ENCODE measurements at regions not wholly inside any gene's neighbourhood (a gene's known extent, or its start where the extent isn't known, plus 50 kb on each side); places are given as distances from the start of the nearest gene placed in this dataset.
"Not testable (repeated sequence)": the region's sequence is repeated elsewhere in the genome, so short reads cannot be mapped to it uniquely, and the experiment has no call there.

DNA sequence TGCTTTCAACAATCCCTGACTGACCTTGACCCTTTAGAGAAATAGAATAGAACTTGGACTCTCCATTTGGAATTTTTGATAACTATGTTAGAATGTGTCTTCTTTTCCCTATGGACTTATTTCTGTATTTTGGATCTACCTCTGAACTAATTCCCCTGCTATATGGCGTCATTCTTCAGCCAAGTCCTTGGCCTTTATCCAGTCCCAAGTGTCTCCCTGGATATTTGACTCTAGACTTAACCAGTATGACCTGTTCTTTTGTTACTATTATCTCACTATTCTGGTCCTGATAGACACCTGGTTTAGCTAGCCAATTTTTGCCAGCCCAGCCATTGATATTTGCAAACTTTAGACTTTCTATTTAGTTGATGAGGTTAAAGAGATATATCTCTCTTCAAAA, 186.8 kb downstream of the KCNS3 start:
- no peak for DNase-seq

- no peak for DNase-seq
Observed at GRCh38 chr2:18063826-18064470, 185.5 kb downstream of the KCNS3 start.

GRCh38 chr2:18062892-18063291, 184.4 kb downstream of the KCNS3 start:
- DNase-seq = no peak

DNA sequence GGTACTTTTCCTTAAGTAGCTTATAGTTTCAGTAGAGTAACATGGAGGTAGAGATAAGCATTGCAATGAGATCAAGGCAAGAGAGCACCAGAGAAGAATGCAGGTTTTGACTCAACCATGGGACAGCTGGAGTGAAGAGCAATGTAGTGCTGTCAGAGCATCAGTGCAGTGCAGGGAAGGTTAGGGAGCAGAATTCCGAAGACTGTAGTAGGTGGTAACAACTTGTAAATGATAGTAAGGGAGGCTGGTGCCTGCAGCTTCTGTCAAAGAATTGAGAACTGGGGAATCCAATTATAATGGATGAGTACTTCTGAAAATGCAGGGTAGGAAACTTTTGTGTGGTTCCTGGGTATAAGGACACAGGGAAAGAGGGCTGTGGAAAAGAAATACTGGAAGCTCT, 183.2 kb downstream of the KCNS3 start:
- DNase-seq = no peak

- no peak for DNase-seq
Observed at GRCh38 chr2:18057657-18058056, 179.2 kb downstream of the KCNS3 start.

- DNase-seq = no peak
Observed at GRCh38 chr2:18055290-18055689, 176.8 kb downstream of the KCNS3 start.

DNA sequence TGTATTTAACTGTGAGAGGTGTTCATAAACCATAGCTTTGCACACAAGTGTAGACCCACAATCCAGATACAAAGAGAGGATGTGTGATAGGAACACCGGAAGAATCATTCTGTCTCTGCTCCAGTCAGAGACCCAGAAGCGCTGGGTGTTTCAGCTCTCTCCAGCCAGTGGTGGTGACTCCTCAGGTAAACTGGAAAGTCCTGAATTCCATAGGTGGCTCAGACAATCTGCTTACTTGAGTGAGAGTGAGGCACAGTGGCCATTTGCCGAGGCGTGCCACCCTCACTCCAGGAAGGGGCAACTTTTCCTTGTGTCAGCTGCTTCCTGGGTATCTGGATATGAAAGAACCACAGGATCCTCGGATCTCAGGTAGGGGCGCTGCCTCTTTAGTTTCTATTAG, 171.5 kb downstream of the KCNS3 start:
- no peak for DNase-seq

GRCh38 chr2:18049325-18049724, 170.9 kb downstream of the KCNS3 start:
- DNase-seq = no peak

- DNase-seq = no peak
Observed at GRCh38 chr2:18047896-18048657, 169.6 kb downstream of the KCNS3 start.

- DNase-seq = no peak
Observed at GRCh38 chr2:18047213-18047611, 168.7 kb downstream of the KCNS3 start.

- DNase-seq = no peak
Observed at GRCh38 chr2:18046558-18047212, 168.2 kb downstream of the KCNS3 start.

DNA sequence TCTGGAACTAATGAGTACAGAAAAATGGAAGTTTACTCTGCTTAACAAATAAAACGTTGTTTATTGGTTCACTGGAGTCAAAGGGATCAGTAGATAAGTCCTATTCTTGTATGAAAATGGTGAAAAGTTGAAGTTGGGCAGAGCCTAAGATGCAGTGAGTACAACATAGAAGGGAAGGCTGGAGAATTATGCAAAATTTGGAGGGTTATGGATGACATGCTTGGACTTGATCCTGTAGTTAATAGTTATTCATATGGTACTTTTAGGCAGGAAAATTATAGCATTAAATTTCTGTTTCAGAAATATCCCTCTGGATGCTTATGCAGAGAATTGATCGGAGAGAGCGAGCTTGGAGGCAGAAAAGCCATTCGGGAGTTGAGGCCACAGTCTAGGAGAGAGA, 167.6 kb downstream of the KCNS3 start:
- DNase-seq = no peak

GRCh38 chr2:18045230-18045629, 166.8 kb downstream of the KCNS3 start:
- DNase-seq = no peak

- DNase-seq = not testable (repeated sequence)
Observed at GRCh38 chr2:18017381-18017780, 138.9 kb downstream of the KCNS3 start.

DNA sequence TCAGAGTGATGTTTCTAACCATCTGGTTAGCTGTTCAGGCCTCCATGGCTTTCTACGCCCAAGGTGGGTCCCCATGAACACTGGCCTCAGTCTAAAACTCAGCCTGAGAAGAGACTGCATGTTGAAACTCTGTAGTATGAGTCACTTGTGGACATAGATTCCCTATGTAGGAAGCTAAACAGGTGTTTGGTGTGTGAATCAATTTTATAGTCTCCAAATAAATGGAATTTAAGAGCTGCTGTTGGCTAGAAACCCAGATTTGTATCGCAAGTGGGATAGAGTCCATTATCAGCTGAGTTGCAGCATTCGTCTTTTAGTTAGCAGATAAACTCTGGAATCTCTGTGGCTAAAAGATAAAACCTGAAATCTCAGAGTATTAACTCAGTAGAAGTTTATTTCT, 131.4 kb downstream of the KCNS3 start:
- no peak for DNase-seq

DNA sequence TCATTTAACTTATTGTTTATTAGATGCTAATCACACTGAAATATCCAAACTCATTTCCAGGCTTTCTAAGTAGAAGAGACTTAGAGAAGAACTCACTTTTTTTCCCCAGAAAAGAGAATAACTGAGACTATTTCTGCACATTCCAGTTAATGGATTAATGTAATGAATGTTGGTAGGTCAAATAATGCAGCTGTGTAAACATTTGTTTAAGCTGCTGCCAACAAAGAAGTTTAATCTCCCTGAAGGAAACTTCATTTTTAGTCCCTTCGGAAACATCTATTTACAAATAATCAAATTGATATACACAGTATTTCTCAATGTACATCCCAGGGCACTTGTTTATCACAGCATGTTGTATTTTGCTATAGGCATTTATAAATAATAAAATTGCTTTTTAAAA, 126.9 kb downstream of the KCNS3 start:
- no peak for DNase-seq

DNA sequence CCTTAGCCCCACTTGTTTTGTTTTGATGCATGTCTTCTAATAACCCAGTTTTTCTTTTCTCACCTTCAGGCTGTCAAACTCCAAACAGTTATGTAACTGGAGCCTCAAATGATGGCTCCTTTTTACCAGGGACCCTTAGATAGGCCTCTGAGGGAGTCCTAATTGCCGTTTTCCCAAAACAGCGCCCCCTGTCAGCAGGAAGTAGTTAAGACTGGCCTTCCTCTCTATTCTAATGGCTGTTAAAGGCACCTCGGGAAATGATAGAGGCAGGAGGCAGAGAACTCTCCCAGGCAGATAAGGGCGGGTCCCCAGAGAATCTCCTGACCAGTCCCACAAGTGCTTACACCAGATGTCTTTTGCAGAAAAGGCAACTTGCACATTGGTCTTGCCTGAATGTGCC, 123.2 kb downstream of the KCNS3 start:
- no peak for DNase-seq

- DNase-seq = no peak
Observed at GRCh38 chr2:17996978-17997377, 118.5 kb downstream of the KCNS3 start.

- DNase-seq = no peak
Observed at GRCh38 chr2:17995593-17995992, 117.1 kb downstream of the KCNS3 start.

Measured in NCI-H2081 treated with DMSO at 0.1 percent for 48 hours (cell line).